Fibroblast of lung (primary cell): ENCODE measurements at regions not wholly inside any gene's neighbourhood (a gene's known extent, or its start where the extent isn't known, plus 50 kb on each side); places are given as distances from the start of the nearest gene placed in this dataset.
A peak's percentile ranks its signal among the peaks of the same experiment; 100 is the strongest.

Source experiments
- DNase-seq, 2 donors: peaks; one replicate each; pipeline versions ENCODE4 v3.0.0 to v3.0.0-alpha.2; 2010; ENCODE audit warnings: low read depth in 2 of 2
- H2AFZ ChIP-seq: 2 replicates; pipeline ENCODE4 v1.5.1; 2012; ENCODE audit warnings: low read length, control low read depth, inconsistent platforms
- H3K27ac ChIP-seq: 2 replicates; pipeline ENCODE4 v1.5.1; 2011; ENCODE audit warnings: low read length, control low read depth; ENCODE audit not compliant: insufficient read depth
- H3K27me3 ChIP-seq: 2 replicates; pipeline ENCODE4 v1.5.1; 2011; ENCODE audit warnings: mild to moderate bottlenecking, low read length; ENCODE audit not compliant: control insufficient read depth, insufficient read depth
- H3K36me3 ChIP-seq: 2 replicates; pipeline ENCODE4 v1.5.1; 2011; ENCODE audit warnings: low read length; ENCODE audit not compliant: control insufficient read depth, insufficient read depth
- H3K4me1 ChIP-seq: 2 replicates; pipeline ENCODE4 v1.5.1; 2011; ENCODE audit warnings: low read length; ENCODE audit not compliant: control insufficient read depth, insufficient read depth; ENCODE audit errors: extremely low read depth
- H3K4me2 ChIP-seq: 2 replicates; pipeline ENCODE4 v1.5.1; 2011; ENCODE audit warnings: low read length, control low read depth; ENCODE audit not compliant: insufficient read depth; ENCODE audit errors: extremely low read depth
- H3K4me3 ChIP-seq, 4 experiments: fragments of 200-600 bp in 1 of 4; sonication (generic) in 1 of 4; replicated peaks in 1 of 4; 2 replicates each; pipeline ENCODE4 v1.5.1; 2011 to 2016; ENCODE audit warnings: low read length in 4 of 4, low read depth in 3 of 4, mild to moderate bottlenecking in 3 of 4, control low read depth in 2 of 4, inconsistent platforms in 1 of 4, mixed read lengths in 1 of 4; ENCODE audit not compliant: insufficient read depth in 1 of 4; ENCODE audit errors: control extremely low read depth in 1 of 4
- H3K79me2 ChIP-seq: 2 replicates; pipeline ENCODE4 v1.5.1; 2012; ENCODE audit warnings: mild to moderate bottlenecking, low read length, inconsistent platforms; ENCODE audit not compliant: control insufficient read depth, insufficient read depth
- H3K9ac ChIP-seq: 2 replicates; pipeline ENCODE4 v1.5.1; 2011; ENCODE audit warnings: mild to moderate bottlenecking, low read length, control low read depth; ENCODE audit not compliant: insufficient read depth
- H3K9me3 ChIP-seq: 2 replicates; pipeline ENCODE4 v1.5.1; 2012; ENCODE audit warnings: low read depth, low read length; ENCODE audit not compliant: control insufficient read depth, insufficient read depth
- H4K20me1 ChIP-seq: 2 replicates; pipeline ENCODE4 v1.5.1; 2011; ENCODE audit warnings: low read length; ENCODE audit not compliant: control insufficient read depth, insufficient read depth; ENCODE audit errors: extremely low read depth
- CTCF ChIP-seq, 2 donors: IDR thresholded peaks in 1 of 2; conservative IDR thresholded peaks in 1 of 2; 1 replicate in 1 of 2; 2 replicates in 1 of 2; pipeline ENCODE4 v1.5.1; 2011 to 2012; ENCODE audit warnings: low read length in 2 of 2, control low read depth in 1 of 2, inconsistent platforms in 1 of 2, low read depth in 1 of 2, mild to moderate bottlenecking in 1 of 2
- EZH2 ChIP-seq: IDR thresholded peaks from 2 replicates; pipeline ENCODE4 v1.5.1; 2012; ENCODE audit warnings: low read length, control low read depth, mild to moderate bottlenecking; ENCODE audit errors: missing control alignments

DNA sequence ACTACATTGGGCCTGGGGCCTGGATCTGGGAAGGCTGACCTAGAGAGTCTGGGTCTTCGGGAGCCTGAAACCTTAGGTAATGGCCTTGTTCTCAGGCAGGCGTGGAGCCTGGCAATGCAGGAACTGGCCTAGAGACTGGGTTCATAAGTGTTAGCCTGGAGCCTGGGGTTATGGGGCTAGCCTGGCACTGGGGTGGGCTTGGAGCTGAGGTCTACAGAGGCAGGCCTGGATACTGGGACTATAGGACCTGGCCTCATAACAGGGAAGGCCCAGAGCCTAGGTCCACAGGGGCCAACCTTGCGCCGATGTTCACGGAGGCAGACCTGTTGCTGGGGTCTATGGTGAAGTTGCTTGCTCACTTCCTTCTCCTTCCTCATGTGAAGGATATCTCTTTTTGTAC, 843.8 kb upstream of the GJE1 start:
- Histone ChIP-seq H3K4me1 (no peaks in the 10 kb centered on the region), H3K9me3 (no peaks in the 10 kb centered on the region), H3K27ac (no peak overlapping the region), H3K27me3 (no peaks in the 10 kb centered on the region), H3K4me2 (no peak overlapping the region), H3K4me3 (no peak overlapping the region), H3K79me2 (no peaks in the 10 kb centered on the region), H3K9ac (no peak overlapping the region), H2AFZ (no peak overlapping the region), H3K36me3 (no peaks in the 10 kb centered on the region), H4K20me1 (no peaks in the 10 kb centered on the region)
- TF ChIP-seq EZH2 (no peak), CTCF (conservative IDR thresholded peaks at IDR 0.05 in 1 of 2, IDR thresholded peaks at IDR 0.05 in 1 of 2; ENCODE audit: low read depth in 1 of 2, low read length in 2 of 2) (no peak)
- DNase-seq = no peak

DNA sequence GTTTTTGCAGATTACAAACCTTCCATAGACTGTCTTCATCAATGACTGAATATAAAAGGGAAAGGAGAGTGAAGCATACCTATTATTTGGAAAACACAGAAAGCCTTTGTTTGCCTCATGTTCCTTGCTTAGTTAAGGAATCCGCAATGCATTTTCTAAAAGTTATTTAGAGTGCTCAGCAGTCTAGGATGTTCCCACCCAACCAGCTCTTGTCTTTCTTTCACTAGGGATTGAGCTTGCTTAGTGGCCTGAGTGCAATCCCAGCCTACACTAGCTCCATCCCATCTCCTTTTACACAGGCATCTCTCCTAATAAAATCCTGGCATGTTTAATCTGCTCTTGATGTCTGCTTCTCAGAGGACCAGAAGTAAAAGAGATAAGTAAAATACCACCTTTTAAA, 850.5 kb upstream of the GJE1 start:
- no peaks in the 10 kb centered on the region for H3K9me3 ChIP-seq
- H3K4me3 ChIP-seq = no peak overlapping the region
- H3K79me2 ChIP-seq = no peaks in the 10 kb centered on the region
- no peaks in the 10 kb centered on the region for H4K20me1 ChIP-seq
- H3K4me1 ChIP-seq = no peaks in the 10 kb centered on the region
- H2AFZ ChIP-seq = peak overlapping the region; percentile 2
- no peak for TF ChIP-seq CTCF (conservative IDR thresholded peaks at IDR 0.05 in 1 of 2, IDR thresholded peaks at IDR 0.05 in 1 of 2; ENCODE audit: low read depth in 1 of 2, low read length in 2 of 2)
- TF ChIP-seq EZH2 = no peak
- no peaks in the 10 kb centered on the region for H3K27me3 ChIP-seq
- no peak overlapping the region for H3K4me2 ChIP-seq
- no peaks in the 10 kb centered on the region for H3K36me3 ChIP-seq
- H3K27ac ChIP-seq = no peak overlapping the region
- H3K9ac ChIP-seq = no peak overlapping the region
- no peak for DNase-seq

DNA sequence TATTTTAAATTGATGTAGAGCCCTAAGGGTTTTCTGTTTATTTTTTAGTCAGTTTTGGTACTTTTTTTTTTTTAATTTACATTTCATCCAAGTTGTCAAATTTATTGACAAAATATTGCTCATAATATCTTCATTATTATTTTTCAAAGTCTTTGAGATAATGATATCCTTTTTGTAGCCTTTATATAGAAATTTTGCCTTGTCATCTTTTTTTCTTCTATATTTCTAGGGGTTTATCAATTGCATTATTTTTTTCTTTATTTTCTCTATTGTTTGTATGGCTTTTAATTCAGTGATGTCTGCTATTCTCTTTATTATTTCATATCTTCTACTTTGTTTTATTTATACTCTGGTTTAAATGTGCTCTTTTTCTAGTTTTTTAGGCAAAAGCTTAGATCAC, 863.0 kb upstream of the GJE1 start:
- Histone ChIP-seq H3K4me1 (no peaks in the 10 kb centered on the region), H3K9ac (no peak overlapping the region), H2AFZ (no peak overlapping the region), H3K27ac (no peak overlapping the region), H3K36me3 (no peaks in the 10 kb centered on the region), H3K4me3 (no peak overlapping the region), H3K79me2 (no peaks in the 10 kb centered on the region), H3K9me3 (no peaks in the 10 kb centered on the region), H3K4me2 (no peak overlapping the region), H4K20me1 (no peaks in the 10 kb centered on the region), H3K27me3 (no peaks in the 10 kb centered on the region)
- DNase-seq = no peak
- TF ChIP-seq CTCF (conservative IDR thresholded peaks at IDR 0.05 in 1 of 2, IDR thresholded peaks at IDR 0.05 in 1 of 2; ENCODE audit: low read depth in 1 of 2, low read length in 2 of 2) (no peak), EZH2 (no peak)
